ENCODE measurements at regions not wholly inside any gene's neighbourhood (a gene's known extent, or its start where the extent isn't known, plus 50 kb on each side); places are given as distances from the start of the nearest gene placed in this dataset.
"Not testable (repeated sequence)": the region's sequence is repeated elsewhere in the genome, so short reads cannot be mapped to it uniquely, and the experiment has no call there.

DNA sequence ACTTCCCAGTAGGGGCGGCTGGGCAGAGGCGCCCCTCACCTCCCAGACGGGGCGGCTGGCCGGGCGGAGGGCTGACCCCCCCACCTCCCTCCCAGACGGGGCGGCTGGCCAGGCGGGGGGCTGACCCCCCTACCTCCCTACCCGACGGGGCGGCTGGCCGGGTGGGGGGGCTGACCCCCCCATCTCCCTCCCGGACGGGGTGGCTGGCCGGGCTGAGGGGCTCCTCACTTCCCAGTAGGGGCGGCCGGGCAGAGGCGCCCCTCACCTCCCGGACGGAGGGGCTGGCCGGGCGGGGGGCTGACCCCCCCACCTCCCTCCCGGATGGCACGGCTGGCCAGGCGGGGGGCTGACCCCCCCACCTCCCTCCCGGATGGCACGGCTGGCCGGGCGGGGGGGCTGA lies 508.1 kb upstream of the PHF14 start:
- TF ChIP-seq, protein P1, sequence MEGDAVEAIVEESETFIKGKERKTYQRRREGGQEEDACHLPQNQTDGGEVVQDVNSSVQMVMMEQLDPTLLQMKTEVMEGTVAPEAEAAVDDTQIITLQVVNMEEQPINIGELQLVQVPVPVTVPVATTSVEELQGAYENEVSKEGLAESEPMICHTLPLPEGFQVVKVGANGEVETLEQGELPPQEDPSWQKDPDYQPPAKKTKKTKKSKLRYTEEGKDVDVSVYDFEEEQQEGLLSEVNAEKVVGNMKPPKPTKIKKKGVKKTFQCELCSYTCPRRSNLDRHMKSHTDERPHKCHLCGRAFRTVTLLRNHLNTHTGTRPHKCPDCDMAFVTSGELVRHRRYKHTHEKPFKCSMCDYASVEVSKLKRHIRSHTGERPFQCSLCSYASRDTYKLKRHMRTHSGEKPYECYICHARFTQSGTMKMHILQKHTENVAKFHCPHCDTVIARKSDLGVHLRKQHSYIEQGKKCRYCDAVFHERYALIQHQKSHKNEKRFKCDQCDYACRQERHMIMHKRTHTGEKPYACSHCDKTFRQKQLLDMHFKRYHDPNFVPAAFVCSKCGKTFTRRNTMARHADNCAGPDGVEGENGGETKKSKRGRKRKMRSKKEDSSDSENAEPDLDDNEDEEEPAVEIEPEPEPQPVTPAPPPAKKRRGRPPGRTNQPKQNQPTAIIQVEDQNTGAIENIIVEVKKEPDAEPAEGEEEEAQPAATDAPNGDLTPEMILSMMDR (IDR thresholded peaks at IDR 0.05) = not testable (repeated sequence)
- not testable (repeated sequence) for TF ChIP-seq POLR2A (IDR thresholded peaks at IDR 0.05)

Data from testis (tissue), 2 donors.